AG08396 (cell line): ENCODE measurements at regions not wholly inside any gene's neighbourhood (a gene's known extent, or its start where the extent isn't known, plus 50 kb on each side); places are given as distances from the start of the nearest gene placed in this dataset.

Experiments used
- DNase-seq: peaks from one replicate; pipeline ENCODE4 v3.0.0; 2012; ENCODE audit warnings: low spot score, mixed read lengths

DNA sequence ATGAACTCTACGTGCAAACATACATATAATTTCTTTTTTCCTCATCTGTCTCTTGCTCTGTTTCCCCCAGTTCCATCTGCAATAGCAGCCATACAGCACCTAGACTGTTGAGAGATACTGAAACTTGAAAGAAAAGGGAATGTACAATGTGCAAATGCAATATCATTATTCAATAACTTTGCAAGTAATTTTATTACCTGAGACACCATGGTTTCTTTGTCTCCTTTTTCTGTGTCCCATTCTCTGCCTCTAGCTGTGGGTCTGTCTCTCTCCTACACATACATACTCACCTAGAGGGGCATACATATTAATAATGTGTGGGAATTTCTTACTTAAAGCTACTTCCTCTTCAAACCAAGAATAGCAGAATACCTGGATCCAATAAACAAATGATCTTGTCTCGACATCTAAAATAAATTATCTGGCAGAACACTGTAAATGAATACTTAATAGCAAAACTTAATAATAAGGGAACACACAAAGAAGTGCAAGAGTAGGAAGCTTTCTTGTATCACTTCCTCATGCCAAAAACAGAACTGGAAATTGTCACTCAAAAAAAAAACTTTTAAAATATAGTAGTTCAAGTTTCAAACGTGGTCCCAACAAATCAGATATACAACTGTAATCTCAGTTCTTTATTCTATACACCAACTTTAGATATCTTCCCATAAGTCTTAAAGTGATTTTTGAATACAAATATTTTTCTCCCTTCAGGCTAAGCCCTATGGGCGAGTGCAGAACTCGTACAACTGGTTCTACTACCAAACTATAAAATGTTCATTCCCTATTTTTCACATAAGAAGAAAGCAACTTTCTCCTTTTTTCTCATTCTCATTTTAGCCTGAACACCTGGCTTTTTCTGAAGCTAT, 194.6 kb downstream of the NRIP1 start:
- DNase-seq = no peak

DNA sequence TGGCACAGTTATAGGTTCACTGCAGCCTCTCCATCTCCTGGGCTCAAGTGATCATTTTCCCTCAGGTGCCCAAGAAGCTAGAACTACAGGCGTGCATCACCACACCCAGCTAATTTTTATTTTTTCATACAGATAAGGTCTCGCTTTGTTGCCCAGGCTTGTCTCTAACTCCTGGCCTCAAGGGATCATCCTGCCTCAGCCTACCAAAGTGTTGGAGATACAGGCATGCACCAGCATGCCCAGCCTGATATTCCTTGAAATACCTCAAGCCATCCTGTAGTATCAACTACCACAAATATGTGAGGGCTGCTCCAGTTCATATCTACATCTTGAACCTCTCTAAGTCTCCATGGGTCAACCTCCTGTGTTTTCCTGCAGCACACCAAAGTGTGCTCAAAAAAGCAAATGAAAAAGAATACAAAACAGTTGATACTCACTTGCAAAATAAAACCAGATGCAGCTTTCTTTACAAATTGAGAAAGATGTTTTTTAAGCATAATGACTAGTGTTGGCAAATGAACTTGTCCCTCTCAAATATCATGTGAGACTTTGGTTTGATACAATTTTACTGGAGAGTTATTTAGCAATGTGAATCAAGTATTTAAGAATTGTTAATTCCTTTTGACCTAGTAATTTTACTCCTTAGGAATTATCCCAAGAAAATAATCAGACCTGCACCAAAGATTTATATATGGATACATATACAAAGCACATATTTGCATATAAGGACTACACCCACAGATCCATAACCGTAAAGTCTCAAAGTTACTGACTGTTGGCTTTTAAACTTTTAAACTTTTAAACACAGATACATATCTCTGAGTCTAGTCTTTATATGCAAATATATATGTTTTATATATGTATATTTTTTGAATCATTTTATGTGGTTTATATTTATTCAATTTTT, 197.7 kb downstream of the NRIP1 start:
- no peak for DNase-seq

DNA sequence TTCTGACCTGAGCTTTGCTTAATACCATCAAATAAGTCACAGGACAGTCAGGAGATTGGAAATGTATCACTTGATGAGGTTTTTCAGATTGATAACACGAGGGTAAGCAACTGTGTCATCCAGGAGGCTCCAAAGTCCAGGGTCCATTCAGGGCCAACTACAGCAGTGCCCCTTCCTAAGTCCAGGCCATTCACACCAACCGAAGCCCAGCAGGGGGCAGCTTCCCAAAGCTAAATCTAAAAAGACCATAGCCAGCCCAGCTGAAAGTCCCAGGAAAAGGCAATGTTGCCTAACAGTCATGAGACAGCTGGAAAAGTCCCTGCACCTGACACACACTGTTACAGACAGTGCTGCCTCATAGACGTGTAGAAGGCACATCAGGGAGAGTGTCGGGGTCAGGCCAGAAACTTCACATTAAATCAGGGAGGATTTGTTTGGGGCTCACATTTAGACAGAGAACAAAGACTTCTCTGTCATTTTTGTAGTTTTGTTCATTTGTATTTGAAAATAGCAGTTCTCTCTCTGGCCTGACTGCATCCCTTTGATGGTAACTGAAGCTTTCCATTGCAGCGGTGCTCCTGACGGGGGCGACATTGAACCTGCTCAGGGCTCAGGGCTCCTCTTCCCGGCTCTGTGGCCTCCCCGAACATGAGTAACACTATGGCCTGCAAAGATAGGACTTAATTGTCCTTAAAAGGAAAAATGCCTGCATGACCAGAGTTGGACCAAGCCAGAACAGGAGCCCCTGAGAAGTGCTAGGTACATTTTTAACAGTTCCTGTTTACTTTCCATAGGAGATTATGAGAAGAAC, 200.4 kb downstream of the NRIP1 start:
- DNase-seq = peak; percentile 57

DNA sequence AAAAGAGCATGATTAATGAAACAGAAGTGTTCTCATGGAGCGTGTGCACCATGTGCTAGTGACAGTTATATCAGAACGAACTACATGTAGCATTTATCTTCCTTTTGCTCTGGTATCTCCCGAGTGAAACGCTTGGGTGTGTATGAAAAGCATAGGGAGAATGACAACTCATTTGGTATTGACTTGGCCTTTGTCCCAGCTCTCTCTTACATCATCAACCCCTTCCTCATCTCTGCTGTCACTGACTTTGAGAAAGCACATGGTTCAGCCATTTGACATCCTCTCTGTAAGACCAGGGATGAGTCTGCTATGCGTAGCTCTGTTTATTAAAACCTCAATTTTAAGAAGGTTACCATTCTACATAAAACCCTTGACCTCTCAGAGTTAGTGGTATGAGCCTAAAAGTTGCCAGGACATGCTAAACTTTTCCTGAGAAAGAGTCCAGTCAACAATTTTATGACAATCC, 201.0 kb downstream of the NRIP1 start:
- DNase-seq = no peak

DNA sequence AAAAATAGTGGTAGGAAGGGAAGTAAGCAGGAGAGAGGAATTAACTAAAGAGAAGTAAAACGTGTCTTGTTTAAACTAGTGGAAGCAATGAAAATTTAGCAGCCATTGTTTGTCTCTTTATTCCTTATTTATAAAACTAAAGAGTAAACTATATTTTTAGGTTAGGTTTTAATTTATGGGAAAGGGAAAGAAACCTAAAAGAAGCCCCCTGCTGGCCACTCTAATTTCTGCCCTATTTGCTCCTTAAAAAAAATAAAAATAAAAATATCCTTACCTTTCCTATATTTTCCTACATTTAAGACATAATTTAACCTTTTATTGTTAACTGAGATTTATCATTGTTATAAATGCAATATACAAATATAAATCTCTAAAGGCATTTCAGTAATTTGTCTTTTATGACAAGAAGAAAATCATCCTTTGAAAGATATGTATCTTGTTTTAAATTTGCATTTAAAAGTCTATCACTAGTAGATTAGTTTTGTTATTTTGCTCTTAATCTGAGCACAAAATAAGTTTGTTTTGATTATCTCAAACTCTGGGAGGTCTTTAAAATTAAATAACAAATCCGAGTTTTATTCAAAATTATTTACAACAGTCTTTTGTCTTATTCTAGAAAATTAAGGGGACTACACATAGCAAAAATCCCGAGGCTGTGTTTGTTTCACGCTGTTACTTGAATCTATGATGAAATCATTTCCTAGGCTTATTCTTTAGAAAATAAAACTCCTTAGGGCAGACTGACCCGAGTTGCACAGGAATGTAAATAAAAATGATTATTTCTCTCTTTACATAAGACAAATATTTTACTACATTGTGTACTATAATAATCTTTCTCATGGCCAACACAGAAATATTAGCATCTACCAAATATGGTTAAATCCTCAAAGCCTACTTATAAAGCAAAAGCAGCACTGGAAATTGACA, 201.7 kb downstream of the NRIP1 start:
- no peak for DNase-seq

DNA sequence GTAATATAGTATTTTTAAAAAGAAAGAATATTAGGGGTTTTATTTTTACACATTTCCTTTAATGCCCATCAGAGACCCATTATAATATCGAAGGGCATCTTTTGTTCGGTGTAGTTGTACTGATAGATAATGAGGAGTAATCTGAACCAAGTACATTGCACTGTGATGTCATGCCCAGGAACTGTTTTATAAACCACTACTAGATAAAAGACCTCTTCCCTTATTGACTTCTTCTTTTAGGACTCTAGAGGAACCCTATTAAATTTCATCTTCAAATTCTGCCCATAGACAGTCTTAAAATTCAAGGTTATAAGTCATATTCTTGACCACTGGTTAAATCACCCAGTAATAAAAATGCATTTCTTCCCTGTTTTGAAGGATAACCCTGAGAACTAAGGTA, 206.5 kb downstream of the NRIP1 start:
- DNase-seq = no peak

DNA sequence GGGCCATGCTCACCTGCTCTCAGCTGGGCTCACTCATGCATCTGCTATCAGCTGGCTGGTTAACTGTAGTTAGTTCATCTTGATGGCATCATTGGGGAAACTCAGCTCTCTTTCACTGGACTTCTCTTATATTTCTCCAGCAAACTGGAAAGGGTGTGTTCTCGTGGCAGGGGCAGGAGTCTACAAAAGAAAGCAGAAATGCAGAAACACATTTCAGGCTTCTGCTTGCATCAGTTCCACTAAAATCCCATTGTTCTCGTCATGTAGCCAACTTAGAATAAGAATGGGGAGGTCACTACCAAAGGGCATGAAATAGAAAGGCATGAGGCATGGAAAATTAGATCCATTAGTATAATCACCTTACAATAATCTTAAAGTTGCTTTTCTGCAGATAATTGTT, 207.3 kb downstream of the NRIP1 start:
- DNase-seq = no peak

DNA sequence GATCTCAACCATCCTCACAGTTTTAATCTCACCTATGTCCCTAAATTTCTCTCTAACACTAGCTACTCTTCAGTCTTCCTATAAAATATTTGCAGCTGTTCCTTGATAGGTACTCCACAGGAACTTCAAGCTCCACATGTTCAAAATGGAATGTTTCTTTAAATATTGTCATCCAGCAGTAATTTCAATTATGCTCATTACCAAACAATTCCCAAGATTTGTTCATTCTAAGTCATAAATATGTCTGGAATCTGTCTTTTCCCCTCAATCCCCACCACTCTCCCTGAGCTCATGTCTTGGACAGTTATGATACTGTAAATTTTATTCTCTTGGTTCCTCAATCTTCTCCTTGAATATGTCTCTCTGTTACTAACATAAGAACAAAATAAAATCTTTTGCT, 214.4 kb downstream of the NRIP1 start:
- DNase-seq = peak; percentile 29

DNA sequence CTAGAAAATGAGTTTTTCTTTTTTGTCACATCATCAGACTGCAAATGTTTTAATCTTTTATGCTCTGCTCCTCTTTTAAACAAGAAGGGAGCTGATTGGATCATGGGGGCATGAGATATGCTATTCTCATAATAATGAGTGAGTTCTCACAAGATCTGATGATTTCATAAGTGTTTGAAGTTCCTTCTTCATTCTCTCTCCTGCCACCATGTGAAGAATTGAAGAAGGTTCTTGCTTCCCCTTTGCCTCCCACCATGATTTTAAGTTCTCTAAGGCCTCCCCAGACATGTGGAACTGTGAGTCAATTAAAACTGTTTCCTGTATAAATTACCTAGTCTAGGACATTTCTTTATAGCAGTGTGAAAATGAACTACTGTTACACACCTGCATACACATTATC, 218.2 kb downstream of the NRIP1 start:
- DNase-seq = no peak

DNA sequence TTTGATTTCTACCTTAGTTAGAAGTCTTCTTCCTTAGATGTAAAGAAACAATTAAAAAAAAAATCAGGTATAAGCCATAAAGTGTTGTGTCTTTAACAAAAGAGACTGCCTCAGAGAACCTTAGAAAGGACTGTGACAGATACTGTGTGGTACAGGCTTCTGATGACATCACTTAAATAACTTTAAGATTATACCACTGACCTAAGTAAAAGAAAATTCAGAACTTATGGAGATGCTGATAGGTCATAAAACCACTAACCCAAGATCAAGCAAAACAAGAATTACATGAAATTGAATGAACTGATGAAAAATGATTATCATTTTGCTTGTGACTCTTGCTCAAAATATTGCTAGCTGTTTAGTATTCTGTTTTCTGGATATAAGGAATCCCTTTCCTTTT, 220.8 kb downstream of the NRIP1 start:
- DNase-seq = peak; percentile 14

DNA sequence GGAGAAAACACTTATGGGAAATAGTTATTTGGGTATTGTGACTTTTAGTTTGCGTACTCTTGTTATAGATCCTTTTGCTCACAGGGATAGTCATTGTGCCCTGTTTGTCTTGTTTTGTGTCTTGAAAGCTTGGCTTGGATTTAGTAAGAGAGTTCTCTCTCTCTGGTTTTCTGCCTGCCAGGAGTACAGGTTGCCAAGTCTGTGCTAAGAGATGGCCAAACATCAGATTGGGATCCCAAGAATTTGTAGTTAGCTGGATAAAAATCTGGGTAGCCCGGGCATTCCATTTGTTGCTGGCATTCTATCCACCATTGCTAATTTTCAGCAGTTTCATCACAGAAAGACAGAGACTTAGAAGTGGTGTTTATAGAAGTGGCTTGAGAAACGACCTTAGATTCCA, 222.2 kb downstream of the NRIP1 start:
- DNase-seq = peak; percentile 22

DNA sequence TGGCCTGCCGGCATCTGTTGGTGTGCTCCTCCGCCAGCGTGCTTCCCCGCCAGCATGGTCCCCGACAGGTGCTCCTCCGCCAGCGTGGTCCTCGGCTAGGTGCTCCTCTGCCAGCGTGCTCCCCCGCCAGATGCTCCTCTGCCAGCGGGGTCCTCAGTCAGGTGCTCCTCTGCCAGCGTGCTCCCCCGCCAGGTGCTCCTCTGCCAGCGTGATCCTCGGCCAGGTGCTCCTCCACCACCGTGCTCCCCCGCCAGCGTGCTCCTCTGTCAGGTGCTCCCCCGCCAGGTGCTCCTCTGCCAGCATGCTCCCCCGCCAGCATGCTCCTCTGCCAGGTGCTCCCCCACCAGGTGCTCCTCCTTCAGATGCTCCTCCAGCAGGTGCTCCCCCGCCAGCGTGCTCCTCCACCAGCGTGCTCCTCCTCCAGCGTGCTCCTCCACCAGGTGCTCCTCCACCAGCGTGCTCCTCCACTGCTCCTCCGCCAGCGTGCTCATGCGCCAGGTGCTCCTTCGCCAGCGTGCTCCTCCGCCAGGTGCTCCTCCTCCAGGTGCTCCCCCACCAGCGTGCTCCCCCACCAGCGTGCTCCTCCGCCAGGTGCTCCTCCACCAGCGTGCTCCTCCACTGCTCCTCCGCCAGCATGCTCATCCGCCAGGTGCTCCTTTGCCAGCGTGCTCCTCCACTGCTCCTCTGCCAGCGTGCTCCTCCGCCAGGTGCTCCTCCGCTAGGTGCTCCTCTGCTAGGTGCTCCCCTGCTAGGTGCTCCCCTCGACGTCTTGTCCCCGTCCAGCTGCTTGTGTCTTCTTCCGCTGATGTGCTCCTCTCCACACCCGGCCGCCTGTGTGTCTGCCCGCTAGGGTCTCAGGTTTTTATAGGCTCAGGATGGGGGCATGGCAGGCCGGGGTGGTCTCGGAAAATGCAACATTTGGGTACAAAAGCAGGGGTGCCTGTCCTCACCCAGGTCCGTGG, 223.0 kb downstream of the NRIP1 start:
- no peak for DNase-seq

DNA sequence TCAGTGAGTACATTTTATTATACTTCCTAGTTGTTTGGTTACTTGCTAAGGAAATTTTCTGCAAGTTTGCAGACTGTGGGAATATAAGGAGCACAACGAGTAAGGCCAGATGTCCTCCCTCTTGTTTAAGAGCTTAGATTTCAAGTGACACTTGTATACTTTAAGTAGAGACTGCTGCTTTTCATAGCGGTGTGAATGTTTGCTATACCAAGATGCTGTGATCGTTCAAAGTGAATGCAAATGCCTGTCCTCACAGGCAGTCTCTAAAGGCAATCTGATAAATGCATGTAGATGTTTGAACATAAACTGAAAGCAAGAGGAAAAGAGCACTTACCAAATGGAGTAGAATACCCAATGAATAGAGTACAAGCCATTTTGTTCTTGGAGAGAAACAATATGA, 226.4 kb downstream of the NRIP1 start:
- DNase-seq = no peak

DNA sequence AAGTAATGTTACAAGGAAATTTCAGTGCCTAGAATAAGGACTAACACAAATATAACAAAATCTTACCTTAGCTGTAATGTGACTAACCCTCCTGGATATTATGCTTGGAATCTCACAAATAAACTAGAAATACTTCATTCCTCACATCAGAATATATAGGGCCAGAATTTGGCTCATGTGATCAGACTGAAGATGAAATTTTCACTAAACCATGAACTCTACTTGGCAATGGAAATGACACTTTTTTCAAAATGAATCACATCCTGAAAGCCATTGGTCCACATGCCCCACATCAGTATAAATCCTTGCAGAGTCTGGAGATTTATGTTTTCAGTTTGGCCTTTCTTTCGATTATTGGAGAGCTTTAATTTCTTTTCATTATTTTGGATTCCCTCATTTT, 227.8 kb downstream of the NRIP1 start:
- DNase-seq = peak; percentile 41

DNA sequence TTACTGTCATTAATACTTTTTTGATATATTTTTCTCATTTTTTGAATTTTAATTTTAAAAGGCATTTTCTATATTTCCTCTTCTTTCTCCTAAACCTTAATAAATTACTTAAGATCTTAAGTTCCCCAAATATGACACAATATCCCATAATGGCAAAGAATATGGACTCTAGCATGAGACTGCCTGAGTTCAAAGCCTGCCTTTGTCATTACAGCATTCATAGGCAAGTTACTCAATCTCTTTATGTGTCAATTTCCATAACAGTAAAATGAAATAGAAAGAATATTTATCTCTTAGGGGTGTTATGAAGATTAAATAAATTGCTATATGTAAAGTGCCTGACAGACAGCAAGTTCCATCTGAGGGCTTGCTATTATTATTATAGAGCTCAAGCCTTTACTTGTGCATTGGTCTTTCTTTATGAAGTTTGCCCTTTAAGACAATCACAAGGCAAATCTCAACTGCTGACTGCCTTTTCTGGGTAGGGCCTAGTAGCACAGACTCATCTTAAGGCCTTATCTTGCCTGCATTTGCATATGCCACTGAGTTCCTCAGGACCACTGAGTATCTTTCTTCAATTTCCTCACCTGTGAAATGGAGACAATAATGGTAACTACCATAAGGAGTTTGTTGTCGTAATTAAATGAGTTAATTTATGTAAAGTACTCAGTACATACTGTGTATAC, 231.0 kb downstream of the NRIP1 start:
- no peak for DNase-seq

DNA sequence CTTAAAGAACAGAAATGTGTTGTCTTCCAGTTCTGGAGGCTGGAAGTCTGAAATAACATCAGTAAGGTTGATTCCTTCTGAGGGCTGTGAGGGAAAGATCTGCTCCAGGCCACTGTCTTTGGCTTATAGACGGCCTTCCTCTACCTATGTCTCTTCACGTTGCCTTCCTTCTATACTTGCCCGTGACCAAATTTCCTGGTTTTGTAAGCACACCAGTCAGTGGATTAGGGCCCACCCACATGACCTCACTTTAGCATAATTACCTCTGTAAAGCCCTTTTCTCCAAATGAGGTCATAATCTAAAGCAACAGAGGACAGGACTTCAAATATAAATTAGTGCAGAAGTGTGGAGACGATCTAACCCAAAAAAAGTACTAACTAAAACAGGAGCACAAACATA, 231.6 kb downstream of the NRIP1 start:
- DNase-seq = no peak

DNA sequence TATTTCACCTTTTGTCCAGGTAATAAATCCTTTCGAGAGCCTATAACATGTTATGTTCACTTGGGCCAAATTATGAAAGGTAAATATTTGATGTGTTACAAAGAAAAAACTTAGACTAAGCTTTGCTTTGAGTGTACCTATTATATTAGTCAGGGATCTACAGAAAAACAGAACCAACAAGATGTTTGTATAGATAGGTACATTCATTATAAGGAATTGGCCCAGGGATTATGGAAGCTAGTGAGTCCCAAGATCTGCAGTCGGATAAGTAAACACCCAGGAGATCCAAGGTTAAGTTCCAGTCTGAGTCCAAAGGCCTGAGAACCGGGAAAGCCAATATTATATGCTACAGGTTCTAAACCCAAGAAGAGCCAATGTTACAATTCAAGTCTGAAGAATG, 234.5 kb downstream of the NRIP1 start:
- DNase-seq = no peak

DNA sequence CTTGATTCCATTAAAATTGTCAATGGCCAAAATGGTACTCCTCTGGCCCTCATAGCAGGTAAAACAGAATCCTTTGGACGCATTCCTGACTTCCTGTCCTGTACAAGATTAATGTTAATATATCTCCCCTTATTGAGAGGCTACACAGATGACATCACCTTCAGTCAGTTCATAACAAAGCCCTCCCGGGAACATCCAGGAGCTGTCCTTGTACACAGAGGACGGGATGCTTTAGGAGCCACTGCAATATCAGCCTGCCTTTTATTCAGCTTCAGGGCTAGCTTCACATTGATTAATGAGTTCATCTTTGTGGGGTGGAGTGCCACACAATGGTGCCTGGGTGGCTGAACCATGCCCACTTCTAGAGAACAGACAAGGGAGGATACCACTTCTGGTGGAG, 235.1 kb downstream of the NRIP1 start:
- DNase-seq = no peak

DNA sequence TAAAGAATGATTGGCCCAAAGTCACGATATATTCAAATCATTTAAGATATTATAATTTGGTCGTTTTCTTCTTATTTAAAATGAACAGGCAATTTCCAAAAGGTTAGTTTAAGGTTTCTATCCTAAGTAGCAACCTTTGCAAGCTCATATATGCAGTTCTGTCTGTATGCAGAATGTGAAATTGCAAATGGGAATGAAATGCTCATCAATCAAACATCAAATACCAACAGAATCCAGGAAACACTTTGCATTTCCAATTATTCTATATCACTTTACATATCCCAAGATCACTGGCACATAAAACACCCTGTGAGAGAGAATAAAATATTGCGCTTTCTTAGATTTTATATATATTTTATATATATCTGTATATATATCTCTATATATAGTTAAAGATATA, 237.3 kb downstream of the NRIP1 start:
- DNase-seq = no peak
